ENCODE measurements at regions not wholly inside any gene's neighbourhood (a gene's known extent, or its start where the extent isn't known, plus 50 kb on each side); places are given as distances from the start of the nearest gene placed in this dataset.
A peak's percentile ranks its signal among the peaks of the same experiment; 100 is the strongest.

DNA sequence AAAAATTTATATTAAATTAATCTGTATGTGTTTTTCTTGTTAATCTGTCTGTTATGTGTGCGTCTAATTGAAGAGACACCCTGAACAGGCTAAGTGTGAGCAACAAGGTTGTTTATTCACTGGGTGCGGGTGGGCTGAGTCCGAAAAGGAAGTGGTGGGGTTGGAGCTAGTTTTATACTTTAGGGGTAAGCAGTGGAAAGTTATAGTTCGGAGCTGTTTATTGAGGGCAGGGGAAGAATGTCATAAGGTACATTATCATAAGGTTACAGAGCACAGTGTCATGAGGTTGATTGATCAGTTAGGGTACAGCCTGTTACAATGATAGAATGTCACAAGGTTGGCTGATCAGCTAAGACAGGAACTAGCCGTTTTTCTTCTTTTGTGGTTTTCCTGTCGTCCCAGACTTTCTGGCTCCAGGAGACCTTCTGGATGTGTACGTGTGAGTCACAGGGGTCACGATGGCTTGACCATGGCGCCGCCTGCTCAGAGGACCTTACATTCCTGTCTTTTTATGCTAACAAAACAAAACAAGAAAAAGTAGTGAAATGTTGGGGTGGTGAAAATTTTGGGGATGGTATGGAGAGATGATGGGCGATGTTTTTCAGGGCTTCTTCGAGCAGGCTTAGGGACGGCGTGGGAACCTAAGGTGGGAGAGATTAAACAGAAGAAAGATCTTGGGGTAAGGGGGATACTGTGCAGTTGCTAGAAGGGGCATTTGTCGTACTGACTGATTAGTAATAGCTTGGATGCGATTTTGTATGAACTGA, 754.0 kb upstream of the ADGRB3 start (continued):
- TF ChIP-seq ZNF512 (tag; IDR thresholded peaks at IDR 0.05) (no peak), ZNF764 (CRISPR knock-in tag; IDR thresholded peaks at IDR 0.05; ENCODE audit: low read depth) (no peak), SRSF1 (IDR thresholded peaks at IDR 0.05; ENCODE audit: low read depth, low read length) (no peak), MYNN (IDR thresholded peaks at IDR 0.05) (no peak; the same call in 1 of the 2 replicates), MYNN (CRISPR knock-in tag; IDR thresholded peaks at IDR 0.05) (no peak), MLLT1 (IDR thresholded peaks at IDR 0.05) (peak; percentile 90 to 94), U2AF1 (optimal IDR thresholded peaks at IDR 0.05; ENCODE audit: low read depth, low read length) (no peak), CEBPB (tag; IDR thresholded peaks at IDR 0.05) (no peak), STAT5A (IDR thresholded peaks at IDR 0.05; ENCODE audit: borderline replicate concordance, low read length) (no peak), SIN3A (IDR thresholded peaks at IDR 0.05; ENCODE audit: borderline replicate concordance in 2 of 2, control insufficient read depth in 1 of 2, low read depth in 2 of 2, low read length in 2 of 2) (peak in 1 of 2 experiments; percentile 86; a peak in 2 of 4 replicates), ZFP30 (CRISPR knock-in tag; IDR thresholded peaks at IDR 0.05; ENCODE audit: borderline replicate concordance) (no peak), POLR3A (IDR thresholded peaks at IDR 0.05; ENCODE audit: borderline replicate concordance, extremely low read depth, insufficient read depth, insufficient read length) (no peak), ZKSCAN1 (IDR thresholded peaks at IDR 0.05; ENCODE audit: low read depth, low read length) (no peak), RBFOX2 (IDR thresholded peaks at IDR 0.05; ENCODE audit: low read depth, low read length) (peak; percentile 3; the same call in 1 of the 2 replicates), GTF2E2 (tag; IDR thresholded peaks at IDR 0.05) (no peak)
- TF ChIP-seq, protein P1, sequence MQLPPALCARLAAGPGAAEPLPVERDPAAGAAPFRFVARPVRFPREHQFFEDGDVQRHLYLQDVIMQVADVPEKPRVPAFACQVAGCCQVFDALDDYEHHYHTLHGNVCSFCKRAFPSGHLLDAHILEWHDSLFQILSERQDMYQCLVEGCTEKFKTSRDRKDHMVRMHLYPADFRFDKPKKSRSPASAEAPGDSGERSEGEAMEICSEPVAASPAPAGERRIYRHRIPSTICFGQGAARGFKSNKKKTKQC (CRISPR knock-in tag; IDR thresholded peaks at IDR 0.05), result no peak
- TF ChIP-seq, protein P2, sequence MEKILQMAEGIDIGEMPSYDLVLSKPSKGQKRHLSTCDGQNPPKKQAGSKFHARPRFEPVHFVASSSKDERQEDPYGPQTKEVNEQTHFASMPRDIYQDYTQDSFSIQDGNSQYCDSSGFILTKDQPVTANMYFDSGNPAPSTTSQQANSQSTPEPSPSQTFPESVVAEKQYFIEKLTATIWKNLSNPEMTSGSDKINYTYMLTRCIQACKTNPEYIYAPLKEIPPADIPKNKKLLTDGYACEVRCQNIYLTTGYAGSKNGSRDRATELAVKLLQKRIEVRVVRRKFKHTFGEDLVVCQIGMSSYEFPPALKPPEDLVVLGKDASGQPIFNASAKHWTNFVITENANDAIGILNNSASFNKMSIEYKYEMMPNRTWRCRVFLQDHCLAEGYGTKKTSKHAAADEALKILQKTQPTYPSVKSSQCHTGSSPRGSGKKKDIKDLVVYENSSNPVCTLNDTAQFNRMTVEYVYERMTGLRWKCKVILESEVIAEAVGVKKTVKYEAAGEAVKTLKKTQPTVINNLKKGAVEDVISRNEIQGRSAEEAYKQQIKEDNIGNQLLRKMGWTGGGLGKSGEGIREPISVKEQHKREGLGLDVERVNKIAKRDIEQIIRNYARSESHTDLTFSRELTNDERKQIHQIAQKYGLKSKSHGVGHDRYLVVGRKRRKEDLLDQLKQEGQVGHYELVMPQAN (IDR thresholded peaks at IDR 0.05; ENCODE audit: borderline replicate concordance), result no peak
- TF ChIP-seq, protein P3, sequence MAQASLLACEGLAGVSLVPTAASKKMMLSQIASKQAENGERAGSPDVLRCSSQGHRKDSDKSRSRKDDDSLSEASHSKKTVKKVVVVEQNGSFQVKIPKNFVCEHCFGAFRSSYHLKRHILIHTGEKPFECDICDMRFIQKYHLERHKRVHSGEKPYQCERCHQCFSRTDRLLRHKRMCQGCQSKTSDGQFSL (CRISPR knock-in tag; IDR thresholded peaks at IDR 0.05), result no peak
- TF ChIP-seq, protein P3 (tag; IDR thresholded peaks at IDR 0.05), result no peak

Measured in K562 (cell line).